HG02973 (cell line): ENCODE measurements at regions not wholly inside any gene's neighbourhood (a gene's known extent, or its start where the extent isn't known, plus 50 kb on each side); places are given as distances from the start of the nearest gene placed in this dataset.
"Not testable (repeated sequence)": the region's sequence is repeated elsewhere in the genome, so short reads cannot be mapped to it uniquely, and the experiment has no call there.

Experiments used
- ATAC-seq: cut with Tn5 transposase; IDR thresholded peaks from one replicate; pipeline ENCODE4 v1.9.1; 2021; ENCODE audit warnings: moderate library complexity; ENCODE audit not compliant: unreplicated experiment

- not testable (repeated sequence) for ATAC-seq
These were observed 845.1 kb downstream of the CDH18 start for GRCh38 chr5:19142713-19143414.

GRCh38 chr5:19143935-19144334 is 844.1 kb downstream of the CDH18 start:
- ATAC-seq = no peak

GRCh38 chr5:19169426-19169825 is 818.6 kb downstream of the CDH18 start:
- no peak for ATAC-seq

GRCh38 chr5:19172926-19173470 is 815.0 kb downstream of the CDH18 start:
- no peak for ATAC-seq

- no peak for ATAC-seq
These were observed 812.0 kb downstream of the CDH18 start for GRCh38 chr5:19175776-19176570.

- ATAC-seq = no peak
These were observed 808.4 kb downstream of the CDH18 start for GRCh38 chr5:19179571-19179970.

- no peak for ATAC-seq
These were observed 798.8 kb downstream of the CDH18 start for GRCh38 chr5:19189176-19189575.

GRCh38 chr5:19193631-19194030 is 794.4 kb downstream of the CDH18 start:
- no peak for ATAC-seq

- no peak for ATAC-seq
These were observed 791.4 kb downstream of the CDH18 start for GRCh38 chr5:19196631-19197030.

GRCh38 chr5:19200251-19200650 is 787.7 kb downstream of the CDH18 start:
- ATAC-seq = no peak

GRCh38 chr5:19208397-19208796 is 779.6 kb downstream of the CDH18 start:
- ATAC-seq = no peak

GRCh38 chr5:19210886-19211285 is 777.1 kb downstream of the CDH18 start:
- ATAC-seq = no peak

GRCh38 chr5:19229179-19229835 is 758.7 kb downstream of the CDH18 start:
- ATAC-seq = no peak

- no peak for ATAC-seq
These were observed 754.4 kb downstream of the CDH18 start for GRCh38 chr5:19233573-19233972.

- ATAC-seq = no peak
These were observed 752.9 kb downstream of the CDH18 start for GRCh38 chr5:19235101-19235584.

- ATAC-seq = no peak
These were observed 747.8 kb downstream of the CDH18 start for GRCh38 chr5:19240170-19240569.

GRCh38 chr5:19241690-19242089 is 746.3 kb downstream of the CDH18 start:
- no peak for ATAC-seq

- not testable (repeated sequence) for ATAC-seq
These were observed 741.8 kb downstream of the CDH18 start for GRCh38 chr5:19246191-19246590.

GRCh38 chr5:19247302-19247701 is 740.7 kb downstream of the CDH18 start:
- ATAC-seq = no peak

GRCh38 chr5:19256036-19256435 is 732.0 kb downstream of the CDH18 start:
- no peak for ATAC-seq

- no peak for ATAC-seq
These were observed 729.3 kb downstream of the CDH18 start for GRCh38 chr5:19258686-19259085.
